Neural progenitor cell (in vitro differentiated cells): ENCODE measurements at regions not wholly inside any gene's neighbourhood (a gene's known extent, or its start where the extent isn't known, plus 50 kb on each side); places are given as distances from the start of the nearest gene placed in this dataset.

Experiments used
- EZH2 ChIP-seq: fragments of 200-600 bp; sonication (generic); IDR thresholded peaks from 2 replicates; pipeline ENCODE4 v1.6.1; 2017; ENCODE audit warnings: antibody characterized with exemption, mild to moderate bottlenecking, moderate library complexity
- EZH2phosphoT487 ChIP-seq: fragments of 200-600 bp; sonication (generic); IDR thresholded peaks from 2 replicates; pipeline ENCODE4 v1.6.1; 2017; ENCODE audit warnings: antibody characterized with exemption
- TF ChIP-seq, protein P1 (sequence below): fragments of 200-600 bp; sonication (generic); IDR thresholded peaks from 2 replicates; pipeline ENCODE4 v1.5.1; 2017; ENCODE audit warnings: antibody characterized with exemption, mild to moderate bottlenecking

DNA sequence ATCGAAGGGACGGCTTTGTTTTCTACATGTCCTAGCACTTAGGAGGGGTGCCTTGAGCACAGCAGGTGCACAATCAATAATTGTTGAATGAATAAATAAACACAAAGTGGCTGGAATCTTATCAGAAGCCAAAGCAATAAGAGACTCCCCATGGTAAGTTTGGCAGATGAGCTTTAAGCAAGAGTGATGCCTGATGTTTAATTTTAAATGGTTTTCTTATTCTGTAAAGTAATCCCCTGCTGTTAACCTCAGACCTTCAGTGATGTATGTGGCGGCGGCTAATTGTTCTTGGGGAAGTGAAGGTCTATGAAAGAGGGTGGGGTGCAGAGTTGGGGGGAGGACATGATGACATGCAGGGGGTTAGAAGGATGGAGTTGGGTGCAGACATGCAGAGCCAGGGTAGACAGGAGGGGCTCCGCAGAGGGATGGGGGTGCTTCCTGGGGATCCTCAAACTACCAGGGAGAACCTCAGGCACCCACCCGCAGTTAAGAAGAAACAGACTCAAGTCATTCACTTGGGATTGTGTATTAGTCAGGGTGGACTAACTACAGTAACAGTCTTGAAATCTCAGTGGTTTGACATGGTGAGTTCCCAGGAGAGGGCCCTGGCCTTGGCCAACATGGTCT is 65.7 kb upstream of the SHB start:
- TF ChIP-seq, protein P1, sequence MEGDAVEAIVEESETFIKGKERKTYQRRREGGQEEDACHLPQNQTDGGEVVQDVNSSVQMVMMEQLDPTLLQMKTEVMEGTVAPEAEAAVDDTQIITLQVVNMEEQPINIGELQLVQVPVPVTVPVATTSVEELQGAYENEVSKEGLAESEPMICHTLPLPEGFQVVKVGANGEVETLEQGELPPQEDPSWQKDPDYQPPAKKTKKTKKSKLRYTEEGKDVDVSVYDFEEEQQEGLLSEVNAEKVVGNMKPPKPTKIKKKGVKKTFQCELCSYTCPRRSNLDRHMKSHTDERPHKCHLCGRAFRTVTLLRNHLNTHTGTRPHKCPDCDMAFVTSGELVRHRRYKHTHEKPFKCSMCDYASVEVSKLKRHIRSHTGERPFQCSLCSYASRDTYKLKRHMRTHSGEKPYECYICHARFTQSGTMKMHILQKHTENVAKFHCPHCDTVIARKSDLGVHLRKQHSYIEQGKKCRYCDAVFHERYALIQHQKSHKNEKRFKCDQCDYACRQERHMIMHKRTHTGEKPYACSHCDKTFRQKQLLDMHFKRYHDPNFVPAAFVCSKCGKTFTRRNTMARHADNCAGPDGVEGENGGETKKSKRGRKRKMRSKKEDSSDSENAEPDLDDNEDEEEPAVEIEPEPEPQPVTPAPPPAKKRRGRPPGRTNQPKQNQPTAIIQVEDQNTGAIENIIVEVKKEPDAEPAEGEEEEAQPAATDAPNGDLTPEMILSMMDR = no peak
- TF ChIP-seq EZH2phosphoT487 (no peak), EZH2 (no peak)
